ENCODE measurements at regions not wholly inside any gene's neighbourhood (a gene's known extent, or its start where the extent isn't known, plus 50 kb on each side); places are given as distances from the start of the nearest gene placed in this dataset.

DNA sequence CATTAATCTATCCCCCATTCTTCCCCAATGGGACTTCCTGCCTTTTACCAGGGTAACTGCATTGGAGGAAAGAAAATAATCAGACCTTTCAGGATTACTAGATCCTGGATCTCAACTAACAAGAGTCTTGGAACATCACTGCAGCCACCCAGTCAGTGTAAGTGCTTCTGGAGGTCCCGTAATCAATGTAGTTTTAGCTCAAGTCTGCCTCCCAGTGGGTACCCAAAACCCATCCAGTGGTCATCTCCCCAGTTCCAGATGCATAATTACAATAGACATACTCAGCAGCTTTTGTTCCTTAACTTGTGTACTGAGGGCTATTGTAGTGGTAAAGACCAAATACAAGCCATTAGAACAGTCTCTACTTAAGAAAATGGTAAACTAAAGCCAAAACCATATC, 319.1 kb downstream of the GPATCH2 start:
- no peak for DNase-seq (ENCODE audit: low read depth)

DNA sequence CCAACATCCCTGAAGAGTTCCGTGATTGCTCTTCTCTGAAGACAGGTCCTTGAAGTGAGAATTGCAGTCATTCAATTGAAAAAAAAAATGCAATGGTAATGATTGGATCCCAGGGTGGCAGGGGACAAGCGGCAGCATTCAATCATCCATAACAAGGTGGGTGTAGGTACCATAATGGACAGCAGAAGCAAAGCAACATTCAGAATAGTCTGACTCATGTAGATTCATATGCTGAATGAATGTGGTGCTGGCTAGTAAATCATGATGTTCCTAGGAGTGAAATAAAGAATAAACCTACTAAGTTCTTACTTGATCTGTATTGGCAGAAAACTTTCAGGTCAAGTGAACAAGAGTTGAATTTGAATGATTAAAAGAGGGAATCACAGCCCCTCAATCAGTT, 319.6 kb downstream of the GPATCH2 start:
- DNase-seq (ENCODE audit: low read depth): no peak

DNA sequence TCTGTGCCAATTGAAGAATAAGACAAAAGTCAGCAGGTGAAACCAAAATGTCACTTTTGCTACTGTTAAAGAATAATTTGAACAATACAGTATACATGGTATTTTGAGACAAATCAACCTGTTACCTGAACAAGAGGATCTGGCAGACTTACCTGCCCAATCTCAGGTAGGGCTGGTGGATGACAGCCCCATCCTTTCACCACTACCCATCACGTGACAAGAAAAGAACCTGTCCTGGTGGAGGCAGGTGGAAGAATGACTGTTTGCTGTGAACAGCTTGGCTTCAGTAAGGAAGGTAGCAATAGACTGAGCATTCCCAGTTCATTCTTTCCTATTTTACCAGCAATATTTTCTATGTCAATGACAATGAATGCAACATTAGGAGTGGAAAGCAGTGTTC, 349.6 kb downstream of the GPATCH2 start:
- no peak for DNase-seq (ENCODE audit: low read depth)

DNA sequence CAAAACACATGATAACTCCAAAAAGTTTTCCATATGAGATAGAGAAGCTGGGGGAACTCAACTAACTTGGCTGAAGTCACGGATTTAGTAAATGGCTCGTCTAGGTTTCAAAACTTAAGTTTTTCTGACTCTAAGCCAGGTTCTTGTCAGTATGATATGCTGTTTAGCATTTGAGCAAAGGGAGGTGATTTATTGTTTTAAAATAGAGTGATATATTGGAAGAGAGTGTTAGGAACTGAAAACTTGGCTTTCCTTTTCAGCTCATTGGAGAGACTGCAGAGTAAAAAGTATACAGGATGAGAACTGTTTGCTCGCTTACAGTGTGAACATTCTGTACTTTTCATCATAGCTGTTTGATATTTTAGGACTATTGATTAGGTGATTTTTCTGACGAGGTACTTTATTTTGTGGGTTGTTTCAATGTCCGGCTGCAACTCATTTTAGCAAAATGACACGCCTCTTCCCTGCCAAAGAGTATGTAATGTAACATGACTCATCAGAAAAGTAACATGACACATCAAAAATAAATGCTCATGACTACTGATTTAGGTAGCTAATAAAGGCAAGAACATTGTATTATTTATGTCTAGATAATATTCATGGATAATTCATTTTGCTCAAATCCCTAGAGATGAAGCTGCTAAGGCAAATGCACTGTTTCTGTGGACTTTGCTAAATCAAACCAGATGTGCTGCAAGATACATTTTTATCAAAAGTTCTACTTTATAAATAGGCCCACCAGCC, 355.1 kb downstream of the GPATCH2 start:
- DNase-seq (ENCODE audit: low read depth): peak; percentile 41

DNA sequence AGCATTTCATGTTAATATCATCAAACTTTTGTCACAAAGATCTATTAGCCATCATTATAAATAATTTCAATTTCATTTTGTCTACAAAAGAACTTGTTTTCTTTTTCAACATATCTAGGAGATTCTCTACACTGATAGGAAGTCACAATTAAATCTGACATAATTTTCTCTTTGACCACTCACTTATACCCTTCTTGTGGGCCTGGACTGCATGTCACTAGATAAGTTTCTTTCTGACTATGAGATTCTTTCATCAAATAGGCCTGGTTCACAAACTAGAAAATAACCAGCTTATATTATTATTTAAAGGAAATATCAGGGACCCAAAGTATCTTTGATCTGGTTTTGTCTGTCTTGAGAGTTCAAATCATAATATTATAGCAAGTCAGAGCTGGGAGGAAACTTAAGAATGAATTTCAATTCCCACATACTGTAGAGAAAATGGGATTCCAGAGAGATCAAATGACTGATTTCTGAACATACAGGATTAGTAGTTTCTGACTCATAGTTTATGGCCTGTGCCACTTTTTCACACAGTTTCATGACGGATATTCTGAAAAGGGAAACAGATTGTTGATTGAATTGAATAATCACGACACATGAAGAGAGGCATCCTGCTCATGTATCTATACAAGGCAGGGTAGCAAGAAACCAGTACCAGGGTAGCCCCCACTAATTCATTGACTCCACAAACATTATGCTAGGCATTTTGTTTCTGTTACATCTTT, 355.8 kb downstream of the GPATCH2 start:
- peak; percentile 34 for DNase-seq (ENCODE audit: low read depth)

DNA sequence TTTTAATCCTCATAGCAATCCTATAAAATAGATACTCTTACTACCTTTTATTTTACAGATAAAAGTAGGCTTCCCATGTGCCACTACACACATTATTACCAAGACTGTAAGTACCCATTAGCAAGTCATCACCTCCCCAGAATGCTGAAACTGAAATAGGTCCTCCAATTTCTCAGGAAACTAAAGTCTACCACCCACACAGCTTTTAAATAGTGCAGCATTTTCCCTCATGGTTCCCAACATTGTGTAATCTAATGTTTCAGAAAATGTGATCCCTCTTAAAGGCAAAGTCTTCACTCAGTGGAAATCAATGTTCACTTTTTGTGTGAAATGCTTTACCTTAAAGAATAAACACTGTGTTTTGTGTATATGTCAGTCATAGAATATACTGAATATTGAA, 356.5 kb downstream of the GPATCH2 start:
- no peak for DNase-seq (ENCODE audit: low read depth)

DNA sequence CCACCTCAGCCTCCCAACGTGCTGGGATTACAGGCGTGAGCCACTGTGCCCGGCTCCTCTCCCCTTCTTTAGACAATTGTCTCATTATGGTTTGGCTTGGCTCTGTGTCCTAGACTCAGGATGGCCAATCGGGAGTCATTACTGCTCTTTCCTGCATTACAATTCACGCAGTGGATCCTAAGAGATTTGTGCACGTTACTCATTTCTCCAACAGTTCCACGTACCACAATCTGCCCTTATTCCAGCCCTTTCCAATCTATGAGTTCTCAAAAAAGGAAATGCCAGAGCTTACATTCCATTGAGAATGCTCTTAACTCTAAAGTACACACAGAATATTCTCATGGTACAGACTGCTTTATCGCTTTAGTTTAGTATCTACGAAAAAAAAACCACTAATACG, 357.0 kb downstream of the GPATCH2 start:
- DNase-seq (ENCODE audit: low read depth): no peak

DNA sequence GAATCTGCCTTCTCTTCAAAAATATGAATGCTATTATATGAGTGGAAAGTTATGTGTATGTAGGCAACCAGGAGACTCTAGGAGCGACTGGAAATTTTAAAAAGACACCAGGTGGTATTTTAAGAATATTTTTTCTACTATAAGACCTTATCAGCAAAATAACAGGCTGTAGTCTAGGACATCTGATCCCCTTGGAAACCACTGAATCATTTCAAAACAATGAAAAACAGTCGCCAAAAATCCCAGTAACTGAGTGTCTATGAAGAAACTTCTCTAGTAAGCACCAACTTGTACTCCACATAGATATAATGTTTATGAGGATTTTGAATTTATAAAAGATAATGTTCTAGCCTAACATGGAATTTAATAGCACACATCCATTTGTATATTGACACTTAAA, 358.5 kb downstream of the GPATCH2 start:
- peak; percentile 58 for DNase-seq (ENCODE audit: low read depth)

DNA sequence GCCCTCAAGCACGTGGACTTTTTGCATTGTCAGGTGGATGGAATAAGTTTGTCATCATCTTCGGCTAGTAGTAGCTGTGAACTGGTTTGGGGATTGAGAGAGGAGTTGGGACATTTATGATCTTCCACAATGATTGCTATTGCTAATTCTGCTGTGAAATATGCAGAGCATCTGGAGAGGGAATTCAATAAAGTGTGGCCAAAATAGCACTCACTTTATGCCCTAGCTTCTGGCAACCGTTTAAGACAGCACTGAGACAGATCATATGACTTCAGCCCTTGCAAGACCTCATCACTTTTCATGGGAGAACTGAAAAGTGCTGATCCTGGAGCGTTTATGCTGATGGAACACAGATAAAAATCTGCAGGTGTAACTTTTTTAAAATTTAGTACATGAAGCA, 360.8 kb downstream of the GPATCH2 start:
- DNase-seq (ENCODE audit: low read depth): no peak

DNA sequence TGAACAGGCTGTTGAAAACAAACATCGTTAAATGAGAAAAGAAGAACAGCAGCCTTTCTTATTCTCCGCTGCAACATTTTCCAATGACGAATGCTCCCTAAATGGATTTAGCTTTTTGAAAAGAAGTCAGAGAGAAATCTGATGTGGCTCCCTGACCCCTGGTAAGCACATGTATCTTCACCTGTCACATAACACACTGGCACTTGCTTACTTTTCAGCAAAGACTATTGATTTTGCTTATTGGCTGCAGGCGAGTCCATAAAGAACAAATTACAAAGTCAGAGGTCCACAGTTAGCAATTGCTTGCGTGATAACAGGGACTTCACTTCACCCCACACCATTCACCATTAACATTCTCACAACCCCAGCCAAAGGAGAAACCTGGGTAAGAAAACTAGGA, 362.8 kb downstream of the GPATCH2 start:
- no peak for DNase-seq (ENCODE audit: low read depth)

DNA sequence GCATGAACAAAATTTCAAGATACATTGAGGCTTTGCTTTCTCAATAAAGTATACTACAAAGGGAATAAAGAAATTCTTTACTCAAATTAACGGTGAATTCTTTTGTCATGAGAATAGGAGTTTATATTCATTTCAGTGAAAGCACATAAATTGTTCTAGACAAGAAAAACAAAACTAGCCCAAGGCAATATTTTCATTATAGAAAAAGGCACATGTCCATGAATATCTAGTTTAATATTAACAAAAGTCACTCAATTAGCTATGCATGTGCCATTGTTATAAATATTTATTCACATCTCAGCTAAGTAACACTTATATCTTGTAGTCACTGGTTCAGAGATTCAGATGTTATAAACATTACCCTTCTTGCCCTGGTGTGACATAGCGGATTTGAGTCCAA, 369.3 kb downstream of the GPATCH2 start:
- DNase-seq (ENCODE audit: low read depth): no peak

DNA sequence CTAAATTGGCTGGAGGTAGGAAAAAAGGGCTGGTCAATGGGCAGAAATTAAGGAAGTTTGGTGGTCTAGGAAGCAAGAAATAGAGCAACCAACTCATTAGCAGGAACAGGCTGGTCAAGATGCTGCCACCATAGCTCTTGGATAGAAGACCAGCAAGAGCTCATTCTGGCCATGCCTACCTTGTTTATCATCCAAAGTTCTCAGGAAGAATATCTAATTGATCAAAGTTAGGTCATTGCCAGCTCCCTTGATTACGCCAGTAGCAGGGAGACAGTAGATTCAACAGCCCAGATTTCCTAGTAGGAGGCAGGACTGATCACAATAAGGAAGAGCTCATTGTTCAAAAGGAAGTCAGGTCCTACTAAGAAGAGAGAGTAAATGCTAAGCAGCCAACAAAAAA, 370.2 kb downstream of the GPATCH2 start:
- DNase-seq (ENCODE audit: low read depth): no peak

DNA sequence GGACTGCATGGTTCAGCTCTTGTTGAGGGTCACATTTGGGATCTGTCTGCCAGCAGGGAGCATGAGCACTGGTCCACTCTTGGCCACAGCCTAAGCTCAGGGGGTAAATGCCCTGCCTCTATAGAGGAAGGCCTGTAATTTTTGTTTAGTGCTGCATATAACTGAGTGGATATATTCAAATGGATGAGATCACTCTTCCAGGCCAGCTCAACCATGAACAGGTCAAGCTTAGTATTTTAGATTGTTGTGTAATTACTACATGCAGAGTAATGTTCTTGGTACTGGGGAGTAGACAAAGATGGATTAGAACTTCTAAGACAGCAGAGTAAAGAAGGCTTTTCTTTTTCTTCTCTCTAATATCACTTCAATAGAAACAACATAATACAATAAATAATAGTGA, 376.9 kb downstream of the GPATCH2 start:
- no peak for DNase-seq (ENCODE audit: low read depth)

DNA sequence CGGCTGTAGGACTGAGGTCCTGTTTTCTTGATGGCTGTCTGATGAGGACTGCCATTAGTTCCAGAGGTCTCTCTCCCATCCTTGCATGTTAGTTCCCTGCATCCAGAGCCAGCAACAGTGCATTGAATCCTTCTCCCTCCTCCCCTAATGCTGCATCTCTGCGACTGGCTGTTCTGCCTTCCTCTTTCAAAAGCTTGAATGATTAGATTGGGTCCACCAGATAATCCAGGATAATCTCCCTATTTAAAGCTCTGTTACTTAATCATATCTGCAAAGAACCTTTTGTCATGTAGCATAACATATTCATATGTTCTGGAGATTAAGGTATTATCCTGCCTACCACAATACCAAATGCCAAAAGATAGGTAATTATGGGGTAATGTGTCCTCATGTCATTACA, 377.5 kb downstream of the GPATCH2 start:
- DNase-seq (ENCODE audit: low read depth): no peak

DNA sequence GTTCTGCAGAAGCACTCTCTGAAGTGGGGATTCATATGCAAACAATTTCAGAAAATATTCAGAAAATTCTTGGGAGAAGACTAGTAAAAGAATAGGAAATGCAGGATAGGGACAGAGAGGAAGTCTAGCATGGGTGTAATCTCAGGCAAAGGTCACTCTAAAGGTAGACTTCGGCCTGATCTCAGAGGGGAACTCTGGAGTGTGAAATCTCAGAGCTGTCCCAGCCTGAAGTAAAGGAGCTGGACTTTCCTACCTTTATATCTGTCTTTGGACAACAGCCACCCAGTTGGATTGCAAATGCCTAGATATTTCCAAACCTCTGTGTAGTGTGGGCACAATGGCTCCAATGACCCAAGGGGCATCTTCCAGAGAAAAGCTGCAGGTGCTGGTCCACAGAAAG, 379.8 kb downstream of the GPATCH2 start:
- no peak for DNase-seq (ENCODE audit: low read depth)

DNA sequence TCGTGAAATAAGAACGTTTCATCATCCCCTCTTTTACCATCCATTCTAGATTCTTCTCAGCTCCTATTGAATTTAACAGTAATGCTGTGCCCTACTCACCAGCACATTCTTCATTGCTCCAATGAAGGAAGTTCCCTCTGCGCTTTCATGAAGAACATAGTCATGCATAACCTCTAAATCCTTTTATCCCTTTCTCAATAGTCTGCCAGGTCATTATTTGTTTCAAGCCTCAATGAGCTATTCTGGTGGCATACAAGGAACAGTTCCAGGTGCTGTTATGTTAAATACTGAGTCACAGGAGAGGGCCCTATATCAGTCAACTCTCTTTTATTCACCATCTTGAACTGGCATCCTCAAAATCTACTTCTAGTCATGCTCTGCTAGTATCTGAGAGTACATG, 381.0 kb downstream of the GPATCH2 start:
- DNase-seq (ENCODE audit: low read depth): no peak

DNA sequence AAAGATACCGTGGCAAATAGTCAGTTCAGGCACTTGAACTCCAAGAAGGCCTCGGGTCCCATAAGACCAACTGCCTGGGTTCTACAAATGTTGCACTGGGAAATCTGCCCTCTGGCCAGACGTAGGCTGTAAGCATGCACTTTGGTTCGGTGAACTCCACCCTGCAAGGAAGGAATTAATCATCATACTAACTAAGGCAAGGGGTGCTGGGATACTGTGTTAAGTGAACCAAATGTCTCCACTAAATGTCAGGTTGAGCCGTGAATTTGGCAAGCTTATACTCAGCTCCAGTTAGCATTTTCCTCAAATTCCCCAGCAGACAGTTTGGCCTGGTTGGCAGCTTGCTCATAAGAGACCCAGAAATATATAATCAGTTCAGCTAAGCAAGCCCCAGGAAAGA, 385.9 kb downstream of the GPATCH2 start:
- DNase-seq (ENCODE audit: low read depth): no peak

DNA sequence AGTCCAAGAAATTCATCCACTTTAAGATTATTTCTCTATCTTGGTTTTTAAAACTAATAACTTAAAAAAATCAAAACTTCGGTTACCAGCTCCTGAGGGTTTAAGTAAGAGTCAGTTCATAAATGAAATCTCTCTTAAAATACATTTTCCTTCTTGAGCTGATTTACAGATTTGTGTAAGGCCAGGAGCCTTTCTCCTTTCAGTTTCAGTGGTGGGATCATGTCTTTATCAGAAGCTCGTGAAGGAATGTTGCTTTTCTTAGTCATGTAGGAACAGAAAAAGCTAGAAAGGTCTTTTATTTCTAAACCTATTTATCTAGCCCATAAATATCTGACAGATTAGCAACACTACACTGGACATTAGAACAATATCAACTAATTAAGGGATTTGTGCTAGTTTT, 390.2 kb downstream of the GPATCH2 start:
- no peak for DNase-seq (ENCODE audit: low read depth)

DNA sequence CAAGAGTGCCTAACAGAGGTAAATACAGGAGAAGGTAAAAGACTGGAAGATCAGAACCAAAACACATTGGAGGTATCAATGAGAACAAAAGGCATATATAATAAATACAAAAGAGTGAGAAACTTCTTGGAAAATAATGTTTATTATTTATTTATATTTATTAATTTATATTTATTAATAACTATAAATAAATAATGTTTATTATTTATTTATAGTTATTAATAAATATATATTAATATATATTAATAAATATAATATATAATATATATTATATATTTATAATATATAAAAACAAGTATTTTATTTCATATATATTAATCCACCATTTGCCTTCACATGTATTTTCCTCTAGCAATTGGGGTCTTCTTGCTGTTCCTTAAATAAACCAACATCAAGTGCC, 391.9 kb downstream of the GPATCH2 start:
- DNase-seq (ENCODE audit: low read depth): no peak

DNA sequence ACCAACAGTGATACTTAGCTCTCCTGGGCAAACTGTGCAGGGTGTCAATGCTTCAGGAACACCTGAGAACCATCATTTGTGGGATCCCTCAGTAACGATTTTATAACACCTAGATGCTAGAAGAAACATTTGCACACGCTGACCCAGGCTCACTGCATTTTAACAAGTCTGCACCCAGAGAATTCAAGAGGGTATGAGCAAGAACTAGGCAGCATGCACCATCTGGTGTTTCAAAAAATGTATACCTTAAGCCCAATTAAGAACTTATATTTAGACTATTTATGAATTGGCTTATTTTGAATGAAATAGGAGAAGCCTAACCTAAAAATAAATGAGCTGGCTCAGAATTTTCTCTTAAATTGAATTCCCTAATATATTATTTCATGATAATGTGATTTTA, 400.5 kb downstream of the GPATCH2 start:
- DNase-seq (ENCODE audit: low read depth): no peak

DNA sequence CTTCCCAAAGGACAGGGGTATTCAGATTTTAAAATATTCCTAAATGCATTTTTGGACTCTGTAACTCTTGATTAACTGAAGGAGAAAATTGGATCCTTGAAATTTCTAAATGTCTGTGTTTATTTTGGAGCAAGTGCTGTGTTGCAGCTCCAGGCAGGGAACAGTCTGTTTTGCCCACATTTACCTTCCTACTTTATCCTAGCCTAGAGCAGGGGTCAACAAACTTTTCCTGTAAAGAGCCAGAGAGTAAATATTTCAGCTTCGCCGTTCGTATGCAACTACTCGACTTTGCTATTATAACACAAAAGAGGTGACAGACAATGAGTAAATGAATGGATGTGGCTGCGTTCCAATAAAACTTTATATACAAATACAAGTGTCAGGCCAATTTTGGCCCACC, 402.2 kb downstream of the GPATCH2 start:
- DNase-seq (ENCODE audit: low read depth): no peak

DNA sequence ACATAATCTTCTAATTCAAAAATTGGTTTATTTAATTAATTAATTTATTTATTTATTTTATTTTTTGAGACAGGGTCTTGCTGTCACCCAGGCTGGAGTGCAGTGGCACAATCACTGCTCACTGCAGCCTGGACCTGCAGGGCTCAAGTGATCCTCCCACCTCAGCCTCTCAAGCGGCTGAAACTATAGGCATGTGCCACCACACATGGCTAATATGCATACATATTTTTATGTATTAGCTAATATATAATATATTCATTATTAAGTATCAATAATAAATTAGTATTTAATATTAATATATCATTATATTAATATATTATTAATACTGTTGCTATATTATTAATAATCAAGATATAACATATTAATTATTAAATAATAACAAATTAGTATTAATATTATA, 406.7 kb downstream of the GPATCH2 start:
- no peak for DNase-seq (ENCODE audit: low read depth)

DNA sequence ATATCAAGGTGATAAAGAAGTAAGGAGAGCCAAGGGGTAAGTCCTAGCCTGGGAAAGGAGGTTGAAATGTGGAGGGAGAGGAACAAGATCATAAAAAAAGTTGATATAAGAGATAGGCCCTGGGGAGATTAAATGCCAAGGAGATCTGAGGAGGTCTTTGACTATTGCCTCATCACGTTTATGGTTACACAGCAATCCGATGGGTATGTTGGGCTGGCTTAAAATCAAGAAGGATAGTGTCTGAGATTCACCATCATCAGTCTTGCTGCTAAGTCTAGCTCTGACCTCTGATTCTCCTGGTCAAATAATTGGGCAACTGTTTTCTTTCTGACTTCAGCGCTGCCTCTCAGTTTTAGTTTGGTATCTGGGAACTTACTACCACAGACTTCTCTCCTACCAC, 416.3 kb downstream of the GPATCH2 start:
- DNase-seq (ENCODE audit: low read depth): no peak

DNA sequence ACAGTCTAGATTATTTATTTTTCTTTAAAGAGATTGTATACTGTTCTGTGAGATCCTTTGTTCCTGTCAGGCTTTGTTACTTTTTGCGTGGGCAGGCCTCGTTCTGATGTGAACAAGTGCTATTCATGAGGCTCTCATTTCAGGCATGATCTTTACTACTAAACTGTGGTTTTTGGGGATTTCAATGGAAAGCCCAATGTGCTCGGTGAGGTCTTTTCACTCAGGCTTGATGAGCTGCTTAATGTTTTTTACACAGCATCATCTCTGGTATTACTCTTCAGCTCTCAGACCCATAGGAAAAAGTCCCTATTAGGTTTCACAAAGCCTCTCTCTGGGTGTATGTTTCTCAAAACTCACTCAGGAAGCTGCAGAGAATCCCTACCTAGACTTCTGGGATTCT, 419.4 kb downstream of the GPATCH2 start:
- no peak for DNase-seq (ENCODE audit: low read depth)
